ENCODE measurements at regions not wholly inside any gene's neighbourhood (a gene's known extent, or its start where the extent isn't known, plus 50 kb on each side); places are given as distances from the start of the nearest gene placed in this dataset.

- TF ChIP-seq, protein P1, sequence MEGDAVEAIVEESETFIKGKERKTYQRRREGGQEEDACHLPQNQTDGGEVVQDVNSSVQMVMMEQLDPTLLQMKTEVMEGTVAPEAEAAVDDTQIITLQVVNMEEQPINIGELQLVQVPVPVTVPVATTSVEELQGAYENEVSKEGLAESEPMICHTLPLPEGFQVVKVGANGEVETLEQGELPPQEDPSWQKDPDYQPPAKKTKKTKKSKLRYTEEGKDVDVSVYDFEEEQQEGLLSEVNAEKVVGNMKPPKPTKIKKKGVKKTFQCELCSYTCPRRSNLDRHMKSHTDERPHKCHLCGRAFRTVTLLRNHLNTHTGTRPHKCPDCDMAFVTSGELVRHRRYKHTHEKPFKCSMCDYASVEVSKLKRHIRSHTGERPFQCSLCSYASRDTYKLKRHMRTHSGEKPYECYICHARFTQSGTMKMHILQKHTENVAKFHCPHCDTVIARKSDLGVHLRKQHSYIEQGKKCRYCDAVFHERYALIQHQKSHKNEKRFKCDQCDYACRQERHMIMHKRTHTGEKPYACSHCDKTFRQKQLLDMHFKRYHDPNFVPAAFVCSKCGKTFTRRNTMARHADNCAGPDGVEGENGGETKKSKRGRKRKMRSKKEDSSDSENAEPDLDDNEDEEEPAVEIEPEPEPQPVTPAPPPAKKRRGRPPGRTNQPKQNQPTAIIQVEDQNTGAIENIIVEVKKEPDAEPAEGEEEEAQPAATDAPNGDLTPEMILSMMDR (conservative IDR thresholded peaks at IDR 0.05 in 1 of 2, IDR thresholded peaks at IDR 0.05 in 1 of 2; ENCODE audit: extremely low read depth in 1 of 2, insufficient read depth in 1 of 2, low read depth in 1 of 2, low read length in 2 of 2), result no peak
- no peak for TF ChIP-seq EZH2 (IDR thresholded peaks at IDR 0.05; ENCODE audit: borderline replicate concordance, low read length)
Observed at GRCh38 chr7:31398815-31399214, 58.3 kb upstream of the NEUROD6 start.

Data from mammary epithelial cell (primary cell).